ENCODE measurements at regions not wholly inside any gene's neighbourhood (a gene's known extent, or its start where the extent isn't known, plus 50 kb on each side); places are given as distances from the start of the nearest gene placed in this dataset.

DNA sequence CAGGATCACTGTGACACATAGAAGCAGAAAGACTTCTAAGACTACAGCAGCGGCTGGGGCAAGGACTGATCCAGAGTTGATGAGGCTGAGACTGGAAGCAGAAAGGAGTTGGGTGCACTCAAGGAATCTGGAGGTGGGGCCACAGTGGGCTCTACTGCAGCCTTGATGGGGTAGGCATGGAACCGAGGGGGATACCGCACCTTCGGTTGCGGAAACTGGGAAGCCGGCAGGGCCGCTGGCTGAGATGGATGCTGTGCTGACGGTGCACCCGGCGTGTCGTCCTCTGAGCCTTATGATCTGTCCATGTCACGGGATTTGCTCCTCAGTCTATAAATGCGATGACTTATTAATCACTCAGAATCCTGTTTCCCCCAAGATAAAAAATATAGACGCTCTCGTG is 473.5 kb upstream of the MYT1L start:
- TF ChIP-seq POLR2A (IDR thresholded peaks at IDR 0.05) = no peak
- TF ChIP-seq, protein P1, sequence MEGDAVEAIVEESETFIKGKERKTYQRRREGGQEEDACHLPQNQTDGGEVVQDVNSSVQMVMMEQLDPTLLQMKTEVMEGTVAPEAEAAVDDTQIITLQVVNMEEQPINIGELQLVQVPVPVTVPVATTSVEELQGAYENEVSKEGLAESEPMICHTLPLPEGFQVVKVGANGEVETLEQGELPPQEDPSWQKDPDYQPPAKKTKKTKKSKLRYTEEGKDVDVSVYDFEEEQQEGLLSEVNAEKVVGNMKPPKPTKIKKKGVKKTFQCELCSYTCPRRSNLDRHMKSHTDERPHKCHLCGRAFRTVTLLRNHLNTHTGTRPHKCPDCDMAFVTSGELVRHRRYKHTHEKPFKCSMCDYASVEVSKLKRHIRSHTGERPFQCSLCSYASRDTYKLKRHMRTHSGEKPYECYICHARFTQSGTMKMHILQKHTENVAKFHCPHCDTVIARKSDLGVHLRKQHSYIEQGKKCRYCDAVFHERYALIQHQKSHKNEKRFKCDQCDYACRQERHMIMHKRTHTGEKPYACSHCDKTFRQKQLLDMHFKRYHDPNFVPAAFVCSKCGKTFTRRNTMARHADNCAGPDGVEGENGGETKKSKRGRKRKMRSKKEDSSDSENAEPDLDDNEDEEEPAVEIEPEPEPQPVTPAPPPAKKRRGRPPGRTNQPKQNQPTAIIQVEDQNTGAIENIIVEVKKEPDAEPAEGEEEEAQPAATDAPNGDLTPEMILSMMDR (IDR thresholded peaks at IDR 0.05) = no peak

Data from suprapubic skin (tissue), 3 donors.